NCI-H2029 treated with DMSO at 0.1 percent for 48 hours (cell line): ENCODE measurements at regions not wholly inside any gene's neighbourhood (a gene's known extent, or its start where the extent isn't known, plus 50 kb on each side); places are given as distances from the start of the nearest gene placed in this dataset.
"Not testable (repeated sequence)": the region's sequence is repeated elsewhere in the genome, so short reads cannot be mapped to it uniquely, and the experiment has no call there.

Experiments
- DNase-seq: peaks from one replicate; lab custom pipeline; 2025; lab: John Stamatoyannopoulos, UW

DNA sequence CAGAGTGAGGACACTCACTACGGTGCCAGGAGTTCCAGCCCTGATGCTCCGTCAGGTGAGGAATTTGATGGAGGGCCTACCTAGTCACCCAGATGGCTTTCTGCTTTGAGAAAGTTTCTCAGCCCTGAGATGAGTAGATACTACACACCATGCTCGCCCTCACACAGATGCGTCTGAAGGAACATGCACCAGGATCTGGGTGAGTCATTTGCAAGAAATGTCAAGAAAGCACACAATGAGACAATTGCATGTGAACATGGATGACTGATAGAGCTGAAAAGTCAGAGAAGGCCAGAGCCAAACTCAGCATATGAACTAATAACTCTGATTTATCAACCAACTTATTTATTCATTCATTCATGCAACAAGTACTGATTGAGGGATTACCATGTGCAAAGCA lies 483.9 kb downstream of the OMA1 start:
- DNase-seq: no peak

DNA sequence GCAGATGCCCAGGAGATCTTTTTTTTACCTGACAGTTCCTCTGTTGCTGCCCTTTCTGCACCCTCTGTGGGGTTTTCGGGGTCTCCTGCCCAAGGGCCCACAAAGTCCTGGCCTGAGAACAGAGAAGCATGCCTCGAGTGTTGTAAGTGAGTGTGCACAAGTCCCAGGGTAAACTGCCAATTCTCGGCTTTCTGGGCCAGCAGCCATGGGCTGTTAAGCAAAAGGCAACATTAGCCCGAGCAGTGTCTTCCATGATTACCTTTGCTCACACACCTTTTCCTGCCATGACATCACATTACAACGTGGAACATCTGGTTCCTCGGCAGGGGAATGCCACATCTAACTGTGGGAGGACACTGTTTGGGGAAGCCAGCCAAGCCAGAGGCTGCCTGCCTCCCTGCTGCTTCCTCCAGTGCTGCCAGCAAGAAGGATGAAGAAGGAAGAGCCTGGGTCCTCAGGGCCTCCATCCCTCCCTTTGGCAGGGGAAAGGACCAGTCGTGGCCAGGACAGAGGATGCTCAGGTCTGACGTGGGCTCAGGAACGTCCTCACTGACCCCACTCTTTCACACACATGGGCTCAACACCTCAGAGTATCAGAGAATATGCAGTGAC lies 485.9 kb downstream of the OMA1 start:
- DNase-seq: peak; percentile 63

DNA sequence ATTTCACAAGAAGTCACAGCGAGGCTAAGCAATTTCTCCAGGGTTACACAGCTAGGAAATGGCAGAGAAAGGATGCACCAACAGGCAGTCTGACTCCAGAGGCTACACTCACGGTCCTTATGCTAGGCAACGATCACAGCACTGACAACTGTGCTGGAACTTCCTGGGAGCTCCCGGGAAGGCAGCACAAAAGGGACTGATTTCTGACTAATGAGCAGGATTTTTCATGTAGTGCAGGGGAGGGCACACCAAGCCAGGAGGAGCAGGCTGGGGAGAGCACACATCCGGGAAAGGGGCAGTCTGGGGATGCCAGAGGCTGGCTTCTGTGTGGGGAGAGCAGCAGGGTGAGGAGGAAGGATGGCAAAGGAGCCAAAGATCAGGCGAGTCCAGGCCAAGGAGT lies 486.7 kb downstream of the OMA1 start:
- DNase-seq: no peak

DNA sequence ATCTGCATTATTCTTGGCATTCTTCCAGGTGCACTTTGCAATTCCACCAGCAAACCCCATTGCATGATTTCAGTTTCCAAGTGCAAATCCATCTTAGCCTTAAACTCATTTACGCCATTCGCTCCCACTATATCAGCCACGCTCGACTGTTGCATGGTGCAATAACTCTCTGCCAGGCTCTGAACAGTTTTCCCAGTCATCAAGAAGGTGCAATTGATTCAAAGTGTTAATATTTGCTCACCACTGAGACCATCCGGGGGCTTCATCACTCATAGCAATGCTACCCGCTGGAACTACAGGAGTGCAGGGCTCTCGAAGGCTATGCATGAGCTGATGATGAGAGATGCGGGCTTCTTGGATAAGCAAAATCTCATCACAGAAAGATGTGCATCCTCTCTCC lies 488.2 kb downstream of the OMA1 start:
- DNase-seq: no peak

DNA sequence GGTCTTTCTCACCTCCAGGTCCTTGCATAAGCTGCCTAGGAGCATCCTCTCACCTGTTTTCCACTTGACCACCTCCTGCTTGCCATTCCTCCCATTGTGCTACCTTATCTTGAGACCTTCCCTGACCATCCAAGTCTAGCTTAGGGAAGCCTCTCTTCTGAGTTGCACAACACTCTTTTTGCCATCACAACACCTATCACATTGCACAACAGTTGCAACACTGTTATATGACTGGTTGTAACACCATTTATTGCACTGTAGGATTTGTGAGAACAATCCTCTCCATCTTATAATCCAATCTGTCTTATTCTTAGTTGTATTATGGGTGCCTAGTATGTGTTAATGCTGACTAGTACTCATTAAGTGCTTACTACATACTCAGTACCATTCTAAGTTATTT lies 488.7 kb downstream of the OMA1 start:
- no peak for DNase-seq

DNA sequence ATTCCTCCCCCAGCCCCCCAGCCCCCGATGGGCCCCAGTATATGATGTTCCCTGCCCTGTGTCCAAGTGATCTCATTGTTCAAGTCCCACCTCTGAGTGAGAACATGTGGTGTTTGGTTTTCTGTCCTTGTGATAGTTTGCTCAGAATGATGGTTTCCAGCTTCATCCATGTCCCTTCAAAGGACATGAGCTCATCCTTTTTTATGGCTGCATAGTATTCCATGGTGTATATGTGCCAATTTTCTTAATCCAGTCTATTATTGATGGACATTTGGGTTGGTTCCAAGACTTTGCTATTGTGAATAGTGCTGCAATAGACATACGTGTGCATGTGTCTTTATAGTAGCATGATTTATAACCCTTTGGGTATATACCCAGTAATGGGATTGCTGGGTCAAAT lies 495.3 kb downstream of the OMA1 start:
- not testable (repeated sequence) for DNase-seq

DNA sequence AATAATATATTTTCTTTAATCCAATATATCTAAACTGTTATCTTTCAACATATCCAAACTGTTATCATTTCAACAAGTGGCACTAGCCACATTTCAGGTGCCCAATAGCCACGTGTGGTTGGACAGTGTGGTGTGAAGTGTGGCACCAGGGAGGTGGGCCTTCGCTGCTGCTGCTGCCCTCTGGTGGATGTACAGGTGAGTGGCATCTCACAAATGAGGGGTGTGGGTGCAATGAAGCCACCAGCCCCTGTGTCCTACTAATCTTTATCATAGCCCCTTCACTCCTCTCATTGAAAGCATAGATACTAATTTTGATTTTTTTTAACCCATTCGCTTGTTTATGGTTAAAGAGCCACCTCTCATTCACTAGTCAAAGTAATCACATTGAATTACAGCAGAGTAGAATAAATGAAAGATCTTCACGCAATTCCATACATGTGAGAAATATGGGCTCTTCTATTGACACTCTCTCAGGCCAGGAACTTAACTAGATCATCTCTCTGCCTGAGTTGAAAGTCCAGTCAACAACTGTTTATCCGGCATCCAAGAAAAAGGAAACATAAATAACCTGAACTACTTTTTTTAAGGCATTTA lies 499.2 kb downstream of the OMA1 start:
- peak; percentile 49 for DNase-seq

DNA sequence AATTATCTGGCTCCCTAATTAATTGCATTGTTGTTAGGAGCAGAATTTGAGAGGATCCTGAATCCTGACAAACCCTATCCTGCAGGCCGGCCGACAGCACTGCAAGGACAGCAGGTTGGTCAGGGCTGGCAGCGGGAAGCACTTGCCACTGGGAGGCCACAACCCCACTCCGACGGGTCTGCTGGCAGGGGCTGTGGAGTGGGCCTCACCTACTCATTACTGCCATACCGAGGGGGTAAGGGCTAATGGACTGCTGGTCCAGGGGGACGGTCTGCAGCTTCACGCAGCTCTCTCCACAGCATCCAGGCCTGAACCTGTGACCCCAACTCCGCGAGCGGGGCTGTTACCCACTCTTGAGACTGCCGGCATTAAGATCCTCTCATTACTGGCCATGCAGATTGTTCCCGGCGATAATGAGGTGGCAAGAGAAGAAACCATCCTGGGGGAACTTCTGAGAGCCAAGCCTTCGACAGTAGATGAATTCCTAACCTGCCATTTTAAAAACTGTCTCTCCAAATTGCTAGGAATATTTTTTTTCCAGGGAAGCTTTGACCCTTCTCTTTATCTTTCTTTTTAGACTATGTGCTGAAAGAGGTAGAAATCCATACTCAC lies 501.3 kb downstream of the OMA1 start:
- no peak for DNase-seq

DNA sequence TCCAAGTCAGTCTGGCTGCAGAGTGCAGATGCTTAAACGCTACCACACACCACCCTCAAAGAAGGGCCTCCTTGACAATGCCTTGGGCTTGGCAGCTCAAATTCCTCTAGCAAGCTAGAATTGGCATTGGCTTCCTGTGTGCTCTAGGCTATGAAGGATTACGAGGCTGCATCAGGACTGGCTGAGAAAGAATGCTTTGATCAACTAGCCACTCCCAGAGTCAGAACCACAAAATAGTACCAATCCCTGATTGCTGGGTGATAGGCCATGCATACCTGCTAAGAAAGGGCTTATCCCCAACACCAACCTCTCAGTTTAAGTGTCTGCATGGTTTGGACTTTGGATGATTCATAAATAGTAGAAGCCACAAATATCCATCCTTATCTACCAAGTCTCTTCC lies 504.9 kb downstream of the OMA1 start:
- DNase-seq: no peak

DNA sequence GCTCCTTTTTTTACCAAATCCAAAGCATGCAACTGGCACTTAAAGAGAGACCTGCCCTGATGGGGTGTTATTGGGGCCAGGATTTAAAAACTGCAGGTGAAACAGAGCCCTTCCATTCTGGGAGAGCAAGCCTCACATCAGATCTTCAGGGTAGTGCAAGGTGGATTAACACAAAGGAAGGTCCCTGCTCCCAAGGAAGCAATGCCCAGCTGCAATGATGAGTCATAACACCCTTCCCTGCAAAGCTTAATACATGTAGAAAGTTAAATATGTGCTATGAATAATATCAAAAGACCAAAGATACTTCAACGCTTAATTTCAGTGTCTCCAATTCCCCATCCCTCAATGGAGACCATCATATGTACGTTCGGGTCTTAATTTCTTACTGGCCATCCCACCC lies 508.0 kb downstream of the OMA1 start:
- DNase-seq: no peak

DNA sequence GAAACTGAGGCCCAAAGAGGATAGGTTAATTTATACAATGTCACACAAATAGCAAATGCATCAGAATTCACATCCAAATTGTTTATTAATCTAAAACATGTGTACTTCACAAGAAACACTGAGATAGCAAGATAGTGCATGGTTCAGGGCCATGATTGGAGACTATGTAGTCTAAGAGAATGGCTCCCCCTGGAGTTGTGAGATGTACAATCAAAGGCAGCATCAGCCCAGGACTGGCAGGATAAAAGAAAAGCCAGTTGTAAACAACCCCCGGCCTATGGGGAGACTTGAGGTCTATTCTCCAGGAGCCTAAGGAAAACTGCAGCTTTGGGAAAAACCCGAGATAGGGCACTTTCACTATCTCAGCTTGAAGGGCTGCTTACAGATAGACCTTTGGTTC lies 511.0 kb downstream of the OMA1 start:
- no peak for DNase-seq

DNA sequence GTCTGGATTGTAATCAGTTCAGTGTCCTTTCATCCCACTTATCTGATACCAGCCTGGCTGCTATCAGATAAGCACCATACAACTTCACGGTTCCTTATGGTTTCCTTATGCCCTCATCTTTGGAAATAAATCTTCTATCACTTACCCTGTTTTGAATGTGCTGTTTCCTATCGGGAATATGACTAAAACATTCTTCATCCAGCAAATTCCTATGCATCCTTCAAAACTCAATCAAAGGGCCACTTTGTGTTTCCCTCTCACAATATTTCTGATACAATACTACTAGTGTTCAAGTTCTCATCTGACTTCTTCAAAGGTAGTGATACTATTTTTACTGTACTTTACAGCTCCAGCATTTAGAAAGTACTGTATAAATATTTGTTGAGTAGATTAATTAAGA lies 513.2 kb downstream of the OMA1 start:
- DNase-seq: no peak

DNA sequence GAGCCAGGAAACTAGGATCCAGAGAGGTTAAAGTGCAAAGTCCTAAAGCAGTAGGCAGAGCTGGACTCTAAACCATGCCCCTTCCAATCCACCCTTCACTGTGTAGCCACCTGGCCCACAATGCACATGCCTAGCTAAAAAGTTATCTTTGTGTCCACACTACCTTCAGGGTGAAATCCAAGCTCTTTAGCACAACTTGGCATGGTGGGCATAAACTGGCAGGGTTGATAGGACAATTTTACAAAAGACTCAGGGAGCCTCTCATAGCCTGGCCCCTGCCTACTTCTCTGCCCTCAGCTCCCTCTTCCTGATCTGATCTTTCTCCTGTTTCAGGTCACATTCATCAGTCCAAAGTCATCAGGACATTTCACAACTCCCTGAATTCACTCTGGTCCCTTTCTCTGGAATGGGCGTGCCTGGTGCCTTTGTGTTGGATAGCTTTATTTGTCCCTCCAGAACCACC lies 513.9 kb downstream of the OMA1 start:
- DNase-seq: no peak

DNA sequence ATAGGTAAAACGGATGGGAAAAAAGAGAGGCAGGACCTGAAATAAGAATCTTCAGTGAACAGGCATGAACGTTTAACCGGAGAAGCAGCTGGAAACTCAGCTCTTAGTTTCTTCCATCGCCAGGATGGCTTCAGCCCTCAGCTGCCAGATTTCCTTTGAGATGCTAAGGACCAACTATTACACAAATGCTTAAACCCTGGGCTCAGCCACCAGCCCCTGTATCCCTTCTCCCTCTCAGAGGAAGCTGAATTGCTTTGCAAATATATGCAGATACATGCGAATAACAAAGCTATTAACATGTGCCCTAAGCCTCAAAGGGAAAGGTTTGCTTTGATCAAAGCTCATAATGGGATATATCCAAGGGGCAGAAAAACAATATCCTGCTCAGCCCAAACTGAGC lies 515.1 kb downstream of the OMA1 start:
- DNase-seq: no peak

DNA sequence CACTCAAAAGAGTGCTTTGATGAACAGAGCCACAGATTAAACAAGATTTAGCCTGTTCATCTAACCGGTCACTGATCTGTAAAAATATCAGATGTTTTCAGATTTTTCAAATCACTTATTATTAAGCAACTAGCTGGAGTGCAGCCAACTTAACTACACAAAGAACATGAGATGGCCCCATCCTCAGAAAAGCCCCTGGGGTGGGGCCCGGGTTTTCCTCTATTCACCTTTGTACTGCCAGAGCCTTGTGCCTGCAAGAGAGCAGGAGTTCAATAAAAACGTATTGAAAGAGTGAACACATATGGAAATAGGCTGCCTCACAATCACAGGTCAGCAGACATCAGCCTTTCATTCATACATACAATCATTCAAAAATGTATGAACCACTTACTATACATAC lies 516.1 kb downstream of the OMA1 start:
- no peak for DNase-seq

DNA sequence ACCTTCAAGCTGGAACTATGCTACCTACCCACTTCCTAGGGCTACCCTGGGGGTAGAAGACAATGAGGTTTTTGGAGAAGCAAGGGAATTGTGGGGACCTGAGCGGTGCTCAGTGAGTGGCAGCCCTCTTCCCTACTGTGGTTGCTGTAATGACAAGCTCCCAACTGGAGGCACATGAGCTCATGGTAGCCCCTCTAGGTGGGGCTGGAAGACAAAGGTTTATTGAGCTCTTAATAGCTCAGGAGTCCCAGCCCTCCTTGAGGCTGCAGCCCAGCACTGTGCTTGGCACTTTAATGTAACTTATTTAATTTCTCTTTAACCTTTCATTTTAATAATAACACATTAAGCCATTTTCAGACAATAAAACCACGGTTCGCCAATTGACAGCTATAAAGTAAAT lies 528.9 kb downstream of the OMA1 start:
- no peak for DNase-seq

DNA sequence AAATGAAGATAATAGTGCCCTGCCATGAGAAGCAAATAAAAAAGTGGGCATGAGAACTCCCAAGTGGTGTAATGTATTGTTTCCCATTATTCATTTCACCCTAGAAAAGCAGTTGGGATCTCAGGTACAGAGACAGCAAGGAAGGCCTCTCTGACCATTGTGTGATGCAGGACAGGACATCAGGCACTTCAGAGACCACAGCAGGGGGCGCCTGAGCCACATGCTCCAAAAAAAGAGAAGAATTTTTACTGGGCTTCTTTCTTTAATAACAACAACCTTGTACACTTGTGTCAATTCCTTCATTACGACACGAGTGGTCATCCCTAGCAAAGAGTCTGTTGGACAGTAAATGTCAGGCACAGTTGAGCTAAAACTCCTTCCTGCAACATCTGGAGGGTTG lies 533.3 kb downstream of the OMA1 start:
- no peak for DNase-seq

DNA sequence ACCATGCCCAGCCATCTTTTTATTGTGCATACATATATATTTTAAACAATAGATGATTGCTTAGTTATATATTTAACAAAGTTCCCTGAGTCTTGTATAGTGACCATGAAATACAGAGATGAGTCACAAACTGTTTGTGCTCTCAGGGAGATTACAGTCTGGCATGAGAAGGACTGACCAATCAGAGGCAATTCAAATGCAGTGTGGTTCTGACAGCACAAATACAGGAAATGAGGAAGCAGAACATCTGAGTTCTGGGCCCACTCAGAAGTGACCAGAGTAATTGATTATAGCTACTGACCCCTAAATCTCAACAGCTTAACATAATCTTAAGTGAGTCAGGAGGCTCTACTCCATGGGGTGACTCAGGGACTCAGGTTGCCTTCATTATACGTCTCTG lies 534.5 kb downstream of the OMA1 start:
- DNase-seq: no peak

DNA sequence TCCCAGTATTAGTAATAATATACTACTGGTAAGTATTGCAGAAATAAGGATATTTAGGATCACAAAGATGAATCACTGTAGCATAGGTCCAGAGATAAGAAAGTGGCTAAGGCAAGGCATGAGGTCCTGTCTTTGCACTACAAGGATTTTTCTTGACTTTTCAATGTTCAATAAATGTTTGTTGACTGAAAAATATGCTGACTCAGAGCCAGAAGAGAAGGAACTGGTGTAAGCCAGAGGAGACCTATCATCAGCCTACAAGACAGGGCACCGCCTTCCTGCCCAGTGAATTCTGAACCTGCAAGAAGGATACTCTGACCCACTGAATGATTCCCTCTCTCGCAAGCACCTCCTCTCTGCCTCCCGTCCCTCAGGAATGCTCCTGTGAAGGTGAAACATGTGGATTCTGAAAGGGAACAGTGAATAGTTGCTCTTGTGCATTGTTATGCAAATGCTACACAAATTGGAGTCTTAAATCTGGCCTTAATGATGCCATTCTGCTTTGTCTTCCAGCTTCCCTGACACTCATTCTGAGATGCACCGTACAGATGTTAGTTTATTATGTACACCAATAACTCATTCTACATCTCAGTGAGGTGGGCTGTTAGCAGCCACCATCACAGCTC lies 540.0 kb downstream of the OMA1 start:
- DNase-seq: no peak

DNA sequence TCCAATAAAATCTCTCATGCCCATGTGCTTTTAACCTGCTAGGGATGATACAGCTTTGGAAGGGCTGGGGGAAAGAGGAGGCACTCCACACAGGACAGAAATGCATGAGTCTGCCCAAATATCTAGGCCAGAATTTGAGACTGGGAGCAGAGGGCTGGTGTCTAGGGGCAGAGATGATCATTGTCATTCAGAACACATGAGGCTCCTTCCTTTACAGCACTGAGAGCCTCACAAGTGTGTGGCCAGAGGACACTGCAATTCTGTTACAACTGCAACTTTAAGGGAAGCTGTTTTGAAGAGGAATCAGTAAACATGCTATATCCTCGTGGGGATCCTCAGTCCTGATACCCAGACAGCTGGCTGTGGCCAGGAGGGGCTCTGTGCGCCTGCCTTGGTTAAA lies 541.3 kb downstream of the OMA1 start:
- DNase-seq: no peak

DNA sequence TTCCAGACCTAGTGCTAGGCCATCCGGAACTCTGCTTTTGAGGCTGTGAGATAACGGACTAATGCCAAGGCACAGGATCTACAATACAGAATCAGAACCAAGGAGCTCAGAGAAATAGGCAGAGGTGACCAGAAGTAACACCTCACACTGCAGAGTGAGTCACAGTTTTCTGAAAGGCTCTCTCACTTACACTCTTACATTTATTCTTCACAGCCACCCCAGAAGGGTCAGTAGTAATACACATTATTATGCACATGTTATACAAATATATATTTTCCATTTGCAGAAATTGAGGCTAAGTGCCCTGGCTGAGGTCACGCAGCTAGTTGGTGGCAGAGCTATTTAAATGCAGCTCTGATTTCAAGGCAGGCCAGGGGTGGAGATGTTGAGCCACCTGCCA lies 542.5 kb downstream of the OMA1 start:
- DNase-seq: no peak

DNA sequence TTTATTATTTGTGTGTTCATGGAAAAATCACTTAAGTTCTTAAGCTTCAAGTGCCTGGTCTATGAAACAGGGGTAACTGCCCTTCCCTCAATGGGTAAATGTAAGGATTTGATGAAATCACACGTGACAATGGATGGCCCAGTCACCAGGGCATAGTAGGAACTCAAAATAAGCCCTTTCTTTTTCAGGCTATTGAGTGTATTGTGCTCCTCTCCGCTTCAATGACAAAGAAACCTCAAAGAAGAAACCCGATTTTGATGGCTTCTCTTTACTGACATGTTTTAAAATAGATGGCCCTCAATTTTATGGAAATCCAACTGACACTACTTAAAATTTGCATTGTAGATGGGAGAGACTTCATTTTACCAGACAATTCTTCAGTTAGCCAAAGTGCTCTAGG lies 543.5 kb downstream of the OMA1 start:
- DNase-seq: no peak

DNA sequence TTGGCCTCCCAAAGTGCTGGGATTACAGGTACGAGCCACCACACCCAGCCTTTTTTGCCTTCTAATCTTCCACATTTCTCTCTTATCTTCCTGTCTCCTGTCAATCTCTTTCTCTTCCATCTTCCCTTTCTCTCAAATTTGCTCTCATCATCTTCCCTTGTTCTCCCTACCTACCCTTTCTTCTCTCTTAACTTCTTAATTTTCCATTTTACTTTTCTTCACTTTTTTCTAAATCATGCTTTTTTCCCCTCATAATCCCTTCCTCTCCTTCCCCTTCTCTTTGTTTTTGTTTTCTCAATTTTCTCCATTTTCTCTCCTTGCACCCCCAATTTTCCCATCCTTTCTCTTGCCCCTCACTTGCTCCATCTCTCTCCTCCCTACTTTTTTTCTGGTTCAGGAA lies 545.7 kb downstream of the OMA1 start:
- DNase-seq: no peak

DNA sequence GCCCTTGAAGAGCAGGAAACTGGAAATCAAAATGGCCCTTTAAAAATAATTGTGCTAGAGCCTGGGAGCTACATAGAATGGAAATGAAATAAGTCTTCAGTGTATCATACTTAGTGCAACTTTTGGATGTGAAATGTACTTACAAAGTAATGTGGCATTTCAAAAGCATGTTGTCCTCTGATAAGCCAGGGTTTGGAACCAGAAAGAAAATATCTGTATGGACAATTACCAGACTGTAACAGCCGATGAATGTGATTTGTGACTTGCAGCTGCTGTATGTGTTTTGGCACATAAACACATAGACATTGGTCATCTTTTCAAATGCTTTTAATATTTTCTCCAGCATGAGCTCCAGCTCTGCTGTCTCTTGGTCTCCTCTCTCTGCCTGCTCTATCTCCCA lies 546.4 kb downstream of the OMA1 start:
- no peak for DNase-seq
